Renal cortex interstitium (tissue), 11 donors: ENCODE measurements at regions not wholly inside any gene's neighbourhood (a gene's known extent, or its start where the extent isn't known, plus 50 kb on each side); places are given as distances from the start of the nearest gene placed in this dataset.
A peak's percentile ranks its signal among the peaks of the same experiment; 100 is the strongest.
"Not testable (repeated sequence)": the region's sequence is repeated elsewhere in the genome, so short reads cannot be mapped to it uniquely, and the experiment has no call there.

Source experiments
- DNase-seq, 11 donors: peaks; one replicate each; pipeline ENCODE4 v3.0.0-alpha.2; 2013; ENCODE audit warnings: low read depth in 9 of 11, low spot score in 4 of 11; ENCODE audit errors: extremely low read depth in 1 of 11

- DNase-seq, result no peak
Observed at GRCh38 chr12:42737398-42737797, 147.9 kb upstream of the PRICKLE1 start.

DNA sequence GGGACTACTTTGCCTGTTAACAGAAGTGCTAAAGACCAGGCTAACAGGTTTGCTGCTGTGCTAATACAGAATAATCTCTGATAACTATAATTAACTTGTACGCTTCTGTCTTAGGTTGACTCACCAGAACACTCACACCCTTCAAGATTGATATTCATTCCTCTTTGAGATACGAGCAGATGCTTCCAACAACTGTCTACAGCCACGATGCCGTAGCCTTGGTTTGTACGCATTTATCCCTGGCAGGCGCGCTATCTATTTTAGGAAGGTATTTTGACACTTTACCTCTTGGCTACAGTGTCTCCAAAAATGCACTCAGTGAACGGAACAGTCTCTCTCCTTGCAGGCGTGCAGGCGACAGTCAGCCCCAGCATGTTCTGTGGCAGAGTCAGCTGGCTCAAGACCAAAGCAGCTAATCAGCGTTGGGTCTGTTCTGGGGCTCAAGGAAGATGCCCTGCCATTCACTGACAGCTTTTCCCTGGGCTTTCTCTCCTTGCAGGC is 146.4 kb upstream of the PRICKLE1 start:
- DNase-seq, result no peak

DNA sequence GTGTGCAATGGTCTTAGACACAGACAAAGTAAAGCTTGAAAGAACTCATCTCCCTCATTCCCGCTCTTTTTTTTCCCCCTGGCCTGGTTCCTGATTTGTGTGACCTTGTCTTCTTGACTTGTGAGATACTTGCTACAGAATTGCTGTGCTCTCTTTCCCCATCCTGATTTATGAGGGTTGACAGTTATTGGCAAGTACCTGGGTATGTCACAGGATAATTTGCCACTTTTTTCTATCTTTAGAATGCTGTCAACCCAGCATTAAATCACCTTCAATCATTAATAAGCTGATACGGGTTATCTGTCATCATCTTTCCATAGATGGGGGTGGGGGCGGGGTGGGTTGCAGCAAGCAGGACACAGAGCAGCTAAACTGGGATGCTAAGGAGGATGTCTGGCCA is 144.4 kb upstream of the PRICKLE1 start:
- no peak for DNase-seq

DNA sequence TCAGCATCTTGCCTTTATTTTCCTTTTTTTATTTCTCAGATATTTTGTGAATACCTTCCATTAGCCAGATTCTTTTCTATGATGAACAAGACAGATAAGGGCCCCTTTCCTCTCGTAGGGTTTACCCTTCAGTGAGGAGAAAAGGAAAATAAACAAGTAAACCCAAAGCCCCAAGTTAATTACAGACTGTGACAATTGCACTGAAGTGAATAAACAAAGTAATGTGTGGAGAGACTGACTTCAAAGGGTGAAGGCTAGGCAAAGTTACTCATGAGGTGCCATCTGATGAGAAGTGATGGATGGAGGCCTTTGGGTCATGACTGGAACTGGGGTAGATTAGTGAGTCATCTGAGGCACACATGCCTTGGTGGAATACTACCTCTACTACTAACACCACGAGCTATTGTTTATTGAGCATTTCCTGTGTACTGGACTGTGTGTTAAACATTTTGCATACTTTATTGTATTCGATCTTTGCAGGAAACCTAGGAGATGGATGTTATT is 143.4 kb upstream of the PRICKLE1 start:
- no peak for DNase-seq

DNA sequence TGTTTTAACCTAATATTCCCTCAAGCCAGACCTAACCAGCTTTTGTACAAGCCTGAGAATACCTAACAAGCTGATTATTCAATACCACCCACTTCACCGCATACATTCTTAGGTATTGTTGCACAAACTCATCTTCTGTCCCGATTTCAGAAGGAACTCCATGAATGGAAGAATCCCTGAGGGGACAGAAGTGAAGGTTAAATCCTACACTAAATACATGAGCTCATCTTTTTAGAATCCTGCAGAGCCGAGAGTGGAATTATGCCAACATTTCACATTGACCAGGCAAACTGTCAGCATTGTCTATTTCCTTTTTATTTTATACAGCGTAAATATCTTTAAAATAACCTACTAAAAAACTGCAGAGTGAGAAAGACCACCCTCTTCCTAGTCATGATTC is 140.7 kb upstream of the PRICKLE1 start:
- no peak for DNase-seq

- no peak for DNase-seq
Observed at GRCh38 chr12:42729535-42729900, 140.0 kb upstream of the PRICKLE1 start.

GRCh38 chr12:42728770-42729534 is 139.4 kb upstream of the PRICKLE1 start:
- no peak for DNase-seq

DNA sequence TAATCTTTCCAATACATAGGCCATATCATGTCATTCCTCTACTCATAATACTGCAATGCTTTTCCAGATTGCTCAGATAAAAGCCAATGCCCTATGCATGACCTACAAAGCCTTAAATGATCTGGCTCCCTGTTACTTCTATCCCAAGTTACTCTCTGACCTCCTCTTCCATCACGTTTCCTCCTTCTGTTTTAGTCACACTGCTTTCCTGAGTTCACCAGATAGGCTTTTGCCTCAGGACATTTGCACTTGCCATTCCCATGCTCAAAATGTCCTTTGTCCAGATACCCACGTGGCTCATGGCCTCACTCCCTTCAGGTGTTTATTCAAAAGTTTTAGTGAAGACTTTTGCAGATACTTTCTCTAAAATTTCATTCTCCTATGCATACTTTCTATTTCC is 138.7 kb upstream of the PRICKLE1 start:
- no peak for DNase-seq

- no peak for DNase-seq
Observed at GRCh38 chr12:42725809-42726208, 136.3 kb upstream of the PRICKLE1 start.

DNA sequence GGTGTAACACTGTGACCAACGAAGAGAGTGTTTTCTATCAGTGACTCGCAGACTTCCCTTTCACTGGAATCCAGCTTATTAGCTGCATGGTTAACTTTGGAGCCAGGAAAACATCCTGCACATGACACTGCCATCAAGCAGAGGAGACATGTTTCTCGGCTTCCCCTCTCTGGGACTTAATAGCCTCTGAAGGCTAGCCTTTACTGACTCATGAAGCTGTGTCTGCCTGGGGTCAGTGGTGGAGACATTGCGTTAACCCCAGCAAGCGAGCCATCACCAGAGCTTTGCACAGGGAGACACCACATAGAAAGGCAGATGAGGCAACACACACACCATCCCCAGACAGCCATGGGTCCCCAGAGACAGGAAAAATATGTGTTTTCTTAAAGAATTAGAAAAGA is 126.9 kb upstream of the PRICKLE1 start:
- DNase-seq, result no peak

DNA sequence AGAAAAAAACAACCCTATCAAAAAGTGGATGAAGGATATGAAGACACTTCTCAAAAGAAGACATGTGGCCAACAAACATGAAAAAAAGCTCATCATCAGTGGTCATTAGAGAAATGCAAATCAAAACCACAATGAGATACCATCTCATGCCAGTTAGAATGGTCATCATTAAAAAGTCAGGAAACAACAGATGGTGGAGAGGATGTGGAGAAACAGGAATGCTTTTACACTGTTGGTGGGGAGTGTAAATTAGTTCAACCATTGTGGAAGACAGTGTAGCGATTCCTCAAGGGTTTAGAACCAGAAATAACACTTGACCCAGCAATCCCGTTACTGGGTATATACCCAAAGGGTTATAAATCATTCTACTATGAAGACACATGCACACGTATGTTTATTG is 124.0 kb upstream of the PRICKLE1 start:
- not testable (repeated sequence) for DNase-seq

GRCh38 chr12:42708374-42708773 is 118.8 kb upstream of the PRICKLE1 start:
- not testable (repeated sequence) for DNase-seq

- no peak for DNase-seq
Observed at GRCh38 chr12:42707312-42708226, 118.0 kb upstream of the PRICKLE1 start.

DNA sequence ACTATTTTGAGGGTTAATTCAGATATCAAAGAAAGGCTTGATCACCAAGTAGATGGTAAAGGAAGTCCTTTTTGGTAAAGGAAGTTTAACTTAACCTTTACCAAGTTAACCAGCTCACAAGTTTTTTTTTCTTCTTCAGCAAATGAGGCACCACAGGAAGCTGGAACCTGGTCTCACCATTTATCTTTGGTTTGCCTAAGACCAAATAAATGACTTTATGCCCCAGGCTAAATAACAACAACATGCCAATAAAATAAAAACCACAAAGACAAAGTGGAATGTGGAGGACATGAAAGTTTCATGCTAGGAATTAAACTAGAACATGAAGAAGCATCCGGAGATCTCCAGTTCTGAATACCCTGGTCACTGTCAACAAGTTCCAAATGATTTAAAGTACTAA is 116.8 kb upstream of the PRICKLE1 start:
- DNase-seq, result no peak

- DNase-seq, result peak in 10 of 11 donors; percentile 17 to 47 (median 34)
Observed at GRCh38 chr12:42705863-42706262, 116.3 kb upstream of the PRICKLE1 start.

DNA sequence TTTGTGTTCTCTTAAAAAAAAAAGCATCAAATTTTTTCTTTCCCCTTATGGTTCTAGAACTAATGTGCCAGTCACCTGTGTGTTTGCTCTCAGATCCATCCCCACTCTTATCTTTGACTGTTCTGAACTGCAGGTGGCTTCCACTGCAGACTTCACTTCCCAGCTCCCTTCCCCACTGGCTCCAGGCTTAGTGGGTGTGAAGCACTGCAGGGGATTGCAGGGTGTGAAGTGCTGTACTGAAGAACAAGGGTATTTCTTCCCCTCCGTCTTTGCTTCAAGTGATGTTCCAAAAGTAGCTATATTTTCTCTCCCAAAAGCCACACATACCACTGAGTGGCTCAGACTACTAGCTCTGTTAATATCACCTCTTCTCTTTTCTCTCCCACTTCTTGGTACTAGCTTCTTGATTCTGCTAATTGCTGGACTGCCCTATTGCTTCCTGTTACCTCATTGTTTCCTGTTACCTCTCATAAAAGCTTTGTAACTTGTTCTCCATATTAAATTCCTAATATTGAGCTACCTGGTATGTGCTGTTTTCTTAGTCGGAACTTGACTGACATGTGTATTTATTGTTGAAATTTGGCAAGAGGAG is 115.4 kb upstream of the PRICKLE1 start:
- DNase-seq, result no peak

DNA sequence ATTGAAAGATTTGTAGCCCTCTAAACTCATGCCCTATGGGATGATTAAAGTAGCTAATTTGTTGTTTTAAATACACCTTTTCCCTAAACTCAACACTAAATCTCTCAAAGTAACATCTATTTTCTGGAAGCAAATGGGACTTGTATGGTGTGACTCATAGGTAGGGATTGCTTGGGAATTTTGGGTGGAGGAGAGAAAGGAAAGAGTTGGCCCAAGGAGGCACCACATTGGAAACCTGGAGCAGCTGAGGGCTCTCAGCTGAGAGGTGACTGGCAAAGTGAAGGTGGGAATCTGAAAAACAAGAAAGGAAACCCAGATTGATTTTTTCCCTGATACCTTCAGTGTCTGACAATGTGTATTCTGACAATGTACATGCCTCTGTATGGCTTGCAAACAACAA is 114.8 kb upstream of the PRICKLE1 start:
- no peak for DNase-seq

GRCh38 chr12:42701084-42701483 is 111.5 kb upstream of the PRICKLE1 start:
- DNase-seq, result no peak

GRCh38 chr12:42698213-42698612 is 108.7 kb upstream of the PRICKLE1 start:
- no peak for DNase-seq
